Stimulated activated CD4-positive, alpha-beta T cell treated with anti-CD3 and anti-CD28 coated beads, Interleukin-2, amount 100 ng/mL, for 48 hours (primary cell): ENCODE measurements at regions not wholly inside any gene's neighbourhood (a gene's known extent, or its start where the extent isn't known, plus 50 kb on each side); places are given as distances from the start of the nearest gene placed in this dataset.

ENCODE experiments used
- DNase-seq, 2 donors: peaks; one replicate each; pipeline ENCODE4 v3.0.0-alpha.2; 2020

DNA sequence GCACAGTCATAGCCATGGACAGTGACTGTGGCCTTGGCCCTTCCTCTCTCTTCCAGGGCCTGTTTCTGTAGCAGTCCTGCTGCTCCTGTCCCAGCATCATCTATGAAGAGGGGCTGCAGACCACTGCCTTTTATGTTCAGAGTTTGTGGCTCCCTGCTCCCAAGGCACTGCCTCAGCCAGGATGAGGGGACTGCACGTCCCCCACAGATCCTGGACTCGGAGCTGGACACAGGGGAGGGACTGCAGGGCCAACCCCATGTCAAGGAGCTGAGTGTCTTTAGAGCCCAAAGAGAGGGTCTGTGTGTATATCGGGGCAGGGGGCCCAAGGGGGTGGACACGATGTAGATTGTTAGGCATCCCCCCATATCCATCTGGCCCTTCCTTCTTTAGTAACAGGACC, 60.6 kb upstream of the DIO3 start:
- DNase-seq, result no peak

DNA sequence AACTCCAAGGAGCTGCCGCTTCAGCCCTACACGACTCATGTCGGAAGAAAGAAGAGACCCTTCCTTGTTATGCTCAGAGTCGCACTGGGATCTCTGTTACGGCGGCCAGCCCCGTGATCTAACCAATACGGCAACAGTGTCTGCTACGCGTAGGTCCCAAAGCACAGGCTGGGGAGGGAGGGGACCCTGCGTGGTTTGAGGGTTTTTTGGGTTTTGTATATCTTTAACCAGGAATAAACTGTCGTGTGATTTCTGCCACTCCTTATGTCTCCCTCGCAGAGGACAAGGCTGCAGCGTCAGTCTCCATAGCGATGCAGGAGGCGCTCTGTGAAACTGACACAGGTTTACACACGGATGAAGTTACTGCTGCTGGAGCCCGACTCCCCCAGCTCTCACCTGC, 60.0 kb upstream of the DIO3 start:
- no peak for DNase-seq

DNA sequence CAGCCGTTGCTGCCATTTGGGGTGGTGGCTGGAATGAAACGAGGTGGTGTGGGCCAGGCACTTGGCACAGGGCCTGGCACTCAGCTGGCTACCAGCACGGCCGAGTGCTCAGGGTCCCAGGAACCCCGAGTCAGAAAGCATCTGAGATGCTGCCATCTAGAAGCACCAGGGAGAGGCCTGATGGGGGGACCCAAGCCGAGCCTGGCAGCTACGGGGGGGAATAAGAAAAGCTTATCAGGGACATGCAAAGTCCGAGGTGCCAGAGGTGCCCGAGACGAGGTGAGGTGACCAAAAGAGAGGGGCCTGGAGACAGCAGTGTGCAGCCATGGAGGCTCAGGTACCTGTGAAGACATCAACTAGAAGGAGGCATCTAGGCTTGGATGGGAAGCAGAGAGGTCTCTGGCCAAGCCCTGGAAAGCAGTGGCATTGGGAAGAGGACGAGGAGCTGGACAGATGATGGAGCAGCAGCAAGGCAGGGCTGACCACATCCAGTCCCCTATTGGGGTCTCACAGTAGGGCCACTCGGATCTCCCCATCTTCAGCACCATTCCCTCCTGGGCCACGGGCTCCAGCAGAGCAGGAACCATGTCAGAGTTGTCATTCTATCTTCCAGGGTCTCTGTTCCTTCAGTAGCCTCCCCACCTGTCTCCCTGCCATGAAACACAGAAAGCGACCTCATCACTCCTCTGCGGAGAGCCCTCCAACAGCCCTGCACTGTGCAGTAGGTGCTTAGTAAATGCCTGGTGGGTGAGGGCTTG, 59.3 kb upstream of the DIO3 start:
- no peak for DNase-seq

DNA sequence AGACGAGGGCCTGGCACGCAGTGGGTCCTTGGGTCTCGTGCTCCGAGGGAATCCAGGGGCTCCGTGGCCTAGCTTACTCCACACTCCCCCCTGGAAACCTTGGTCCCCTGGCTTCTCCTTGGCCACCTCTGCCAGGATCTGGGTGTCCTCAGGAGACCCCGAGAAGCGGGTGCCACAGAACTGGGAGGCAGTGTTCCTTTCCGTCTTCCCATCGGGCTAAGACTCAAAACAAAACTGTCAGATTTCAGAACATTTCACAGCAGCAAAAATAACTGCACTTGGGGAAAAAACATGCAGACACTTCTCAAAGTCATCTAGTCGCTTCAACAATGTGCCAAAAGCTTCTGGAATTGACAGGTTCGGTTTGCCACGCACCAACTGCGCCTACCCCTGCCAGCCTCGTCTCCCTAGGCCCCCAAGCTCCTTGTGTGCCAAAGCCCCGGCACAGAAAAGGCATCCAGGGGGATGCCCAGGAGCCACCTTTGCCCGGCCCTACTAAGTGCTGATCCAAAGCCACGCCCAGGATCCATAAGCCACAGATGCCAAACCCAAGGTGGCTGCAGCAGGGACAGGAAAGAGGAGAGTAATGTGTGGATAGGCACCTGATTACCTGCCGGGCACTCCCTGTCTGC, 58.4 kb upstream of the DIO3 start:
- DNase-seq, result no peak

DNA sequence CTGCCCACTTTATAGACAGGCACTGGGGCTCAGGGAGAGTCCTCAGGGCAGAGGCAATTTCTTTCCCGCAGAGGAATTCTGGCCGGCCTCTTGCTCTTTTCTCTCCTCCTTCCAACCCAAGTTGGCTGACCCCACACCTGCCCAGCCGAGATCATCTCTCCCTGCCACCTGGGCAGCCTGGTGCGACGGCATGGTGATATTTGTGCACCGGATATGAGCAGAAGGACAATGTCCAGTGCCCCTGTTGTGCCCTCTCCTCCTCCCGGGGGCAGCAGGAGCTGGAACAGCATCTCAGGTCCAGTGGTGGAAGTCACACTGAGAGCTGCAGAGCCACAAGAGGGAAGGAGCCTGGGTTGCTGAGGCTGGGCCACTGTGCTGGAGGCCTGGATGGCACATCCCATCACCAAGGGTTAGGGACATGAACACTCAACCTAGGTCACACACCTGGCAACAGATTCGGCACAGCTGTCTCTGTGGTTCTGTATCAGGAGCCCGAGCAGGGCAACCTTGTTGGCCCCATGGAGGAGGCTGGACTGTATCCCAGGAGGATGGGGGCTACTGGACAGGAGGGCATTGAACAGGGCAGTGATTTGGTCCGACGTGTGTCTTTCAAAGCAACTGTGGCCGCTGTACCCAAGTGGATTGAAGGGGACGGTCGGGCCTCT, 57.7 kb upstream of the DIO3 start:
- no peak for DNase-seq

DNA sequence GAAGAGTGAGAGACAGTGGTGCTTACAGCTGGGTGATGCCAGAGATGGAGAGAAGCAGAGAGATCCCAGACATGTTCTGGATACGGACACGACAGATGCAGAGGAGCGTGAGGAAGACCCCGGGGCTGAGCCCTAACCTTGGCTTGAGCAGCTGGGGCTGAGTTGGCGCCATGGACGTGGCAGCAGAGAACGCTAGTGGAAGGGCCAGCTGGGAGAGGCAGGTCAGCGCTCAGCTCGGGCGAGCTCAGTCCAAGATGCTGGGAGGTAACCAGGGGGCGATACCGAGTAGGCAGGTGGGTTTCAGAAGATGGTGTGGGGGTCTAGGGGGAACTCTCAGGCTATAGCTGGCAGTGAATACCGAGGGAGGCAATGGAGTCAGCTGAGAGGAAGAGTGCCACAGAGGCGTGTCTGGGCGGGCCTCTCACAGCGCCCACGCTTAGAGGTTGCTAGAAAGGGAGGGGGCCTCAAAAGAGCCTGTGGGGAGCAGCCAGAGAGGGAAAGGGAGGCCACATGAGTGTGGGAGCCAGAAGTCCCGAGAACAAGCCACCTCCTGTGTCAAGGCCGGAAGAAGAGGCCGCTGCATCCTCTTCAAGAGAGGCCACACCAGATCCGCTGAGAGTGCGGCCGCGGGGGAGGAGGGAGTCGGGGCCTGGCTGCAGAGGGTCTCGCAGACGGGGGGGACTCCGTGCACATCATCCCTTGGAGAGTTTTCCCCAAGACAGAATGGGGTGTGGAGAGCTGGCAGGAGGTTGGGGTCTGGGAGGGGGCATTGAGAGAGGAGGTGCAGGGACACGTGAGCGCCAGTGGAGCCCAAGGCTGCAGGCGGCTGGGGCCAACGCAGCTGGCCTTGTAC, 57.0 kb upstream of the DIO3 start:
- no peak for DNase-seq

DNA sequence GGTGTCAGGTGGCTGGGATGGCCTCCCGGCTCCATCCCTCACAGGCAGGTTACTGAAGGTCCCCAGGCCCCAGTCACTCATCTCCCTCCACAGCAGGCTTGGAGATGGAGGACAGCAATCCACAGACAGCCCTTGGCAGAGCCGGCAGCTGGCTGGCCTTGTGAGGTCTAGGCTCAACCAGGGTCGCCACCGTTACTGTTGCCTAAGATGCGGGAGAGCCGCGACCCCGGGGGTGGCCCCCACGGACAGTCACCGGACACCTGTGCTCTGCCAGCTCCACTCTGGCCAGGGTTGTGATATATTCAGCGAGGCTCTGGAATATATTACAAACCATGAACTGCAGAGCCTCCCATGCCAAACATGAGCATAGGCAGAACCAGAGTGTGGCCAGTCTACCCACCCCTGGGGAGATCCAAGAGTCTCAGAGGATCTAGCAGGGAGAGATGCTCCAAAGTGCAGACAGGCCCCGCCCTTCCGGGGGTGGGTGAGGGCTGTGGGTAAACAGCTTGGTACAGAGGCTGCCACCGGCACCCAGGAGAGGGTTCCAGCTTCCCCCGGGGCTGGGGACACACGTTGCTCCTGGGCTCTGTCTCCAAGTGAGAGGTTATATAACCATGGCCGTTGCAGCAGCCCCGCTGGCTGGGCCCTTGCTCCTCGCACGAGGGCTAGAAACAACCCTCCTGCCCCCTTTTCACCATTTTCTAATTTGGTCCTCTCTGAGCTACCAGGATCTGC, 55.9 kb upstream of the DIO3 start:
- DNase-seq, result no peak

DNA sequence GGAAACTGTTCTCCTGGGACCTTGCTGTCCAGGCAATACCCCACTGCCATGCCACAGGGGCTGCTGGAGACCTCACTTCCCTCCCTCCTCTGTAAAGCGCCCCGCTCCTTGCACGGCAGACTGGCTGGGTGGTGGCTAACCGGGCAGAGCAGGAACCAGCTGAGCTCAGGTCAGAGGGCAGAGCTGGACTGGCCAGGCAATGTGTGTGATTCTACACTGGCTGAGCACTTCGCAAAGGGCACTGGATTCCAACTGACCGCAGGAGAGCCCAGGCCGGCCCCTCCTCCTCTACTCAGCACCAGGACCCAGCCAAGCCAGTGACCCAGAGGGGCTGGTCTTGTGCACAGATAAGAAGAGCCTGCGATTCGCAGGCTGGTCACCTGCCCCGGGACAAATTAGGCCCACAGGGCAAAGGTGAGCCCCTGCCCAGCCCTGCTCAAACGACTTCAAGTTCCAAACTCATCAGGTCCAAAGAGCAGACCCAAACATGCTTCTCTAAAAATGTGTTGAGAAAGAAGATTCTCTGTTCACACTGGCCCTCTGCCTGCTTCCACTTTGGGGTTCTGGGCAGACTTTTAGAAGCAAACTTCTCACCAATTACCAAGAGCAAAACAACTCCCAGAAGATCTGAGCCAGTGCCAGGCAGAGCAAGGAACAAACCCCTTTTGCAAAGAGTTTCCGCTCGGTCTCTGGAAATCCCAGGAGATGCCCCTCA, 54.9 kb upstream of the DIO3 start:
- DNase-seq, result no peak

DNA sequence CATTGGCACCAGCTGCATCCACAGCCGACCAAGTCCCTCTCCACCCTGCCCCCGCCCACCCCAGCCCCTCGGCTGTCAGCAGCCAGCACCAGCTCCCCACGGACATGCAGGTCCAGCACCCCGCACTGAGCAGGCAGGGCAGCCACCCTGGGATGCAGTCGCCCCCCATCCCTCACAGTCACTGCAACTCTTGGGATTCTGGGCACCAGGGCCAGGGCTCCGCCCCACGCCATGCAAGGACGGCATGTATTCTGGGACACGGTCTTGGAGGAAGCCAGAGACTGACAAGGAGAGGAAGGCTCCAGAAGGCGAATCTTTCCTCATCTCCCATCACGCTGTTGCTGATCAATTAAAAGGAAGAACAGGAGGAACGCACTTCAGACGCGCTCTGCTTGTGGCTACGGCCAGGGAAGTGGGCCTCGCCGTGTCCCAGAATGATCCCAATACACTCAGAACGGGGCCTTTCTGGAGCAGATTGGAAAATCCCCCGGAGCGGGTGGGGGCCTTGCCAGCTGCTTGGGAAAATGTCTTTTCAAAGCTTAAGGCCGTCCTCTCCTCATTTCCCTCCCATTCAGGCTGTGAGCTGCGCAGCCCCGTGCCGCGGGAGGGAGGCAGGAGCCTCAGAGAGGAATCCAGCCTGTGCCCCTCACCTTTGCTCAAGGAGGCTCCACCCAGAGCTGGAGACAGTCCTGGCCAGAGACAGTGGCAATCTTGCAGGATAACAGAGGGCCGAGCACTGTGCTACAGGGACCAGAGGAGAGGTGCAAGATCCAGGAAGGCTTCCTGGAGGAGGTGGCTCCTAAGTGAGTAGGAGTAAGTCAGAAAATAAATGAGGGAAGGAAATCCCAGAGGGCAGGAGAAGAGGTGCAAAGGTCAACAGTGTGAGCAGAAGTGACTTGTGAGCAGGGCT, 54.1 kb upstream of the DIO3 start:
- DNase-seq, result no peak

DNA sequence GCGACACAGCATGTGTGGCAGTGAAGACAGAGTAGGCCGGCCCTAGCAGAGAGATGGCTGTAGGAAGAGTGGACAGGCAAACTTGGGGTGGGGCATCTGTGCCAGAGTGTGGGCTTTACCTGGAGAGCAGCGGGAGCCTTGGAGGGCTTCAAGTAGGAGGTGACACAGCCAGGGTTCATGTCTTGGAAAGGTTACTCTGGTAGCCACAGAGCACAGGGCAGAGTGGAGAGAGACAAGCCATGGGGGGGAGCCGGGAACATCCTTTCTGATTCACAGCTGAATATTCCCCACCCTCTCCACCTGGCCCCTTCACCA, 53.5 kb upstream of the DIO3 start:
- no peak for DNase-seq

DNA sequence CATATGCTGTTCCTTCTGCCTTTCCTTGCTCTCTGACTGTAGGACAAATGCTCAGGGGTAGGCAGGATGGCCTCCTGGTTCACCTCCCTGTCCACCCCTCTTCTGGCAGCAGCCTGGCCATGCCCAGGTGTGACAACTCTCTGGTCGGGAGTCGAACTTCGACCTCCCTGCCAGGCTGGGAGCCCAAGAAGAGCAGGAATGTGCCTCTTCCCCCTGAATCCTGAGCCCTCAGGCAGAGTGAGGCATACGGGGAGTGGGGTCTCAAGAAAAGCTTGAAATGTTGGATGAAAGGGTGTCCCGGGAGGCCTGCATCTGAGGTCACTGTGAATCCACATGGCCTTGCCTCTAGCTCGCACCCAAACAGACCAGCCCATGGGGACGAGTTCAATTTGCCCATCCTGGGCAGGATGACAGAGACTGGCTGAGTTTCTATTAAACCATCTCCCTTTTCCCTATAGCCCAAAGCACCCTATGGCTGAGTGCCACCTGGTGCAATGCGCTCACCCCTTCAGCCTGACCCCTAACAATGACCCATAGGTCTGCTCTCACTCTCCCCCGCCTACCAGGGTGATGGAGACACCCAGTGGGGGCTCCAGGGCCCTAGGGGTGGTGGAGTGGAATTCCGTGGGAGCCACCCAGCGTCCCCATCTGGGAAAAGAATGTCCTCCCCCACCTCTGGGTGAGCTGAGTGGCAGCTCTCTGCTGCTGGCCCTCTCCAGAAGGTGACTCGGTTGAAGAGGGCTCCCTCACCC, 52.9 kb upstream of the DIO3 start:
- DNase-seq, result no peak

DNA sequence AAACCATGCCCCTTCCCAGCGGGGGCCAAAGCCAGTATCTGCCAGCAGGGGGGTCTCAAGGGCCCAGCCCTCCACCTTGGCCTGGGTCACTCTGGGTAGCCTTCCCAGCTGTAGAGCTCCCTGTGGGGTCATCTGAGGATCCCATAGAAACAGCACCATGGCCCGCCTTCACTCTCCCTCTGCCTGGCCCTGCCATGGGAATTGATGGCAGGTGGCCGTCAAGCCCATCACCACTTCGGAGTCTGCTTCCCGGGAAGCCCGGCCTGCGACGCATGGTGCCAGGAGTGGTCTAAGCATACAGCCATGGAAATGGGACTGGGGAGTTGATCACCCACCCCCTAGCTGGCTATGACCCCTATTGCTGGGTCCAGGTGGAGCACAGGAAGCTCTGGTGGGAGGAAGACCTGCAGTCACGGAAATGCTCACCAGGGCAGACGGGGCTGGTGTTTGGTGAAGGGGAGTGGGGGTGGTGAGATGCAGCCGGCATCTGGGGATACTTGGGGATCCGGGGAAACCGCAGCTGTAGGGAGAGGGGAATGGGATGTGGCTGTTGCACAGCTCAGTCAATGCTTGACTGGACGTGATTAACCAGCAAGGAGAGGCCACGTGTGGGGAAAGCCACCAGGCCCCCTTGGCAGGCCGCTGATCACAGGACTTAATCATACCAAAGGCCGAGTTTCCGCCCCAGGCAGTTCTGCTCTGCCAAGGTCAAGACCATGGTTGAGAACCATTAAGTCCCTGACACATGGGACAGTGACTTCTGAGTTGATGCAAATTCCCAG, 52.2 kb upstream of the DIO3 start:
- no peak for DNase-seq

DNA sequence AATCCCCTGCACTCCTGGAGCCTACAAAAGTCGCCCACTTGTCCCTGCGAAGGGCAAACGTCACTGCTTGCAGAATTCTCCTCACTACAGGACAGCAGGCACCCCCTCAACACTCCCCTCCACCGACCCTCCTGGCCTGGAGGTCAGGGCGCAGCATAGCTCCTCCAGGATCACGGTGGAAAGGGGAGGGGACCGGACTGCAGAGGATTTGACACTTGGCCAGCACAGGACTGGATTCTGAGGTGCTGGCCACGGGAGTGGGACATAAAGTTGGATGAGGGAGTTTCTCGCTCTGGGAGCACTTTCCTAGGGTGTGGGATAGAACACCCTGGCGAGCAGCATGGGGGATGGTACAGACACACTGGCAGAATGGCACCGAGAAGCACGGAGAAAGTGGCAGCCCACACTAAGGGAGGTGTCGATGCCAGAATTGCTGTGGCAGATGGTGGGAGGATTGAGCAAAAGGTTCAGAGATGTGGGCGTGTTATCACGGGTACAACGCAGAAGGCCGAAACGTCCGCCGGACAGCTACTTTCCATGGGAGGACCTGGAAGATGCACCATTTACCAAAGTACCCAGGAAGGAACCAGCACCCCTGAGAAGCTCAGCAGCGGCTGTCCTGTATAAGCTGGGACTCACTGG, 51.4 kb upstream of the DIO3 start:
- DNase-seq, result no peak

DNA sequence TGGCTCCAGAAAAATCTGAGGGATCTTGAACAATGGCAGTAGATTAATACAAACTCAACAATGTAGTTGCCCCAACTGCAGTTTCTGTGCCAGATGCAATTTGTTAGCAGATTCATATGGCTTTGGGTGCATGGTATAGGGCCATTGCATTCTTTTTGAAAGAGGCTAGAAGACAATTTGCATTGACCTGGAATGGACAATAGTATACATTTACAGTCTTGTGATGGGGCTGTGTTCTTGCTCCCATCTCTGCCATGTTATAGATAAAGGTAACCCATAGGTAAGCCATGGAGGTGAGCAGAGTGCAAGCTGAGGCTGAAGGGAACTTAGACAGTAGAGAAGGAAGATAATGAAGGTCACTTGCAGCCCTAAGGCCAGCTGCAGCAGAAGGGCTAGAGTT, 50.1 kb upstream of the DIO3 start:
- DNase-seq, result no peak
